Spleen (tissue), 11 donors: ENCODE measurements at regions not wholly inside any gene's neighbourhood (a gene's known extent, or its start where the extent isn't known, plus 50 kb on each side); places are given as distances from the start of the nearest gene placed in this dataset.
"Not testable (repeated sequence)": the region's sequence is repeated elsewhere in the genome, so short reads cannot be mapped to it uniquely, and the experiment has no call there.

Experiments used
- DNase-seq: peaks from one replicate; pipeline ENCODE4 v3.0.0-alpha.2; 2020
- H3K27ac ChIP-seq, 8 donors: fragments of 200-600 bp; sonication (generic) in 7 of 8; 1 replicate in 4 of 8; 2 replicates in 4 of 8; pipeline versions ENCODE4 v1.5.0 to v1.8.0; 2016 to 2021; ENCODE audit warnings: inconsistent platforms in 4 of 8, mild to moderate bottlenecking in 4 of 8, moderate library complexity in 1 of 8
- H3K27me3 ChIP-seq, 7 donors: fragments of 200-600 bp; sonication (generic) in 6 of 7; replicated peaks in 1 of 7; 1 replicate in 4 of 7; 2 replicates in 3 of 7; pipeline versions ENCODE4 v1.5.0 to v1.8.0; 2016 to 2021; ENCODE audit warnings: inconsistent platforms in 3 of 7, mild to moderate bottlenecking in 1 of 7
- H3K36me3 ChIP-seq, 6 donors: fragments of 200-600 bp; sonication (generic) in 5 of 6; 1 replicate in 4 of 6; 2 replicates in 2 of 6; pipeline versions ENCODE4 v1.5.0 to v1.8.0; 2016 to 2021; ENCODE audit warnings: inconsistent platforms in 2 of 6
- H3K4me1 ChIP-seq, 6 donors: fragments of 200-600 bp; sonication (generic) in 5 of 6; 1 replicate in 3 of 6; 2 replicates in 3 of 6; pipeline versions ENCODE4 v1.5.0 to v1.8.0; 2016 to 2021; ENCODE audit warnings: inconsistent platforms in 3 of 6
- H3K4me3 ChIP-seq, 8 donors: fragments of 200-600 bp; sonication (generic) in 7 of 8; 1 replicate in 4 of 8; 2 replicates in 4 of 8; pipeline versions ENCODE4 v1.5.0 to v1.8.0; 2016 to 2021; ENCODE audit warnings: inconsistent platforms in 4 of 8, mild to moderate bottlenecking in 4 of 8, moderate library complexity in 2 of 8
- H3K9me3 ChIP-seq, 8 donors: fragments of 200-600 bp; sonication (generic) in 7 of 8; 1 replicate in 4 of 8; 2 replicates in 4 of 8; pipeline versions ENCODE4 v1.5.0 to v1.8.0; 2016 to 2021; ENCODE audit warnings: inconsistent platforms in 4 of 8
- CTCF ChIP-seq, 11 experiments: fragments of 200-600 bp in 7 of 11; fragments of 450-650 bp in 4 of 11; sonication (generic) in 4 of 11; IDR thresholded peaks in 8 of 11; conservative IDR thresholded peaks in 3 of 11; 1 replicate in 7 of 11; 2 replicates in 4 of 11; pipeline versions ENCODE4 v1.4.0 to v1.8.0; 2016 to 2021; ENCODE audit warnings: antibody characterized with exemption in 11 of 11, inconsistent platforms in 4 of 11, mild to moderate bottlenecking in 1 of 11
- POLR2A ChIP-seq, 3 donors: fragments of 450-650 bp; IDR thresholded peaks; one replicate each; pipeline ENCODE4 v1.5.1; 2017; ENCODE audit warnings: antibody characterized with exemption in 3 of 3, mild to moderate bottlenecking in 1 of 3
- POLR2AphosphoS5 ChIP-seq, 3 donors: sonication (generic); formaldehyde crosslinking; IDR thresholded peaks; one replicate each; pipeline ENCODE4 v1.5.1; 2017; ENCODE audit warnings: antibody characterized with exemption in 3 of 3
- WGBS, 5 donors: extraction: QIAGEN DNeasy Blood & Tissue Kit in 3 of 5; methylation state at CpG; one replicate each; pipeline versions ENCODE4 v1.1.5 to v1.1.7; 2013 to 2018; 5-methylcytosine and 5-hydroxymethylcytosine counted together
- intact Hi-C: fragments of 100-400 bp; cut with DNase I; formaldehyde crosslinking; loops from one replicate; pipeline ENCODE4 v1.15.0; 2023; ENCODE audit warnings: low total_unique reads
- donor health status: healthy with polysubstance abuse.
- donor health status: DM: no; HTN: no; CAD: no; lungs with moderate emphysema.
- donor health status: DM: no; HTN: no; CAD: no.
- donor health status: Bipolar disorder and iron deficiency.
- donor health status: healthy.
- donor health status: DM: no; HTN: no; CAD: no.
- donor health status: DM: yes; HTN: yes; CAD: no.

DNA sequence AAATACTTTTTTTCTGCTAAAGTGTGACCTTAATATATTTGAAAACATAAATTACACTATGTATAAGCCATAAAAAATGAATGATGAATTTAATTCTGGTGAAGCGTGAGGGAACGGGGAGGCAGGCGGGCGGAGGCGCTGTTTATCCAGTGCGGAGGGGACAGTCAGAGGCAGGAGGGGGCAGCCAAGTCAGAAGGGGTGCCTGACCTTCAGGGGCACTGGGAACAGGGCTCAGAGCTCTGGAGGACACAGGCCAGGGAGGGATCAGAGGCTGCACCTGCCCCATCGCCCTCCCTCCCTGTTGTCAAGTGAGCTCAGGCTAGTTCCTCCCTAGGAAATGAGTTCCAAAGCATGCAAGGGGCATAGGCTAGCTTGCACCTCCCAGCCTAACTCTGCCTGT, 82.0 kb upstream of the CASZ1 start:
- 86 to 90% (median 88%) methylated on average over 6 to 7 of the region's 7 CpGs for WGBS, 5 donors
- intact Hi-C loops = no loop called here
- peaks cover 0 to 53% (median 0%) of the 10 kb centered on the region in 7 donors for H3K27me3 ChIP-seq
- TF ChIP-seq CTCF (IDR thresholded peaks at IDR 0.05 in 8 of 11, conservative IDR thresholded peaks at IDR 0.05 in 3 of 11) = no peak
- no peak for TF ChIP-seq POLR2AphosphoS5 (IDR thresholded peaks at IDR 0.05)
- TF ChIP-seq POLR2A (IDR thresholded peaks at IDR 0.05) = no peak
- no peaks in the 10 kb centered on the region for H3K4me1 ChIP-seq
- no peaks in the 10 kb centered on the region for H3K9me3 ChIP-seq
- H3K27ac ChIP-seq = no peak overlapping the region
- DNase-seq = no peak
- no peaks in the 10 kb centered on the region for H3K36me3 ChIP-seq
- H3K4me3 ChIP-seq = no peak overlapping the region

- intact Hi-C loops = no loop called here
- 88 to 95% (median 91%) methylated on average over 7 of the region's 7 CpGs for WGBS, 5 donors
- Histone ChIP-seq H3K36me3 (no peaks in the 10 kb centered on the region), H3K9me3 (no peaks in the 10 kb centered on the region), H3K4me1 (no peaks in the 10 kb centered on the region), H3K4me3 (no peak overlapping the region), H3K27ac (no peak overlapping the region), H3K27me3 (peaks cover 0 to 53% (median 9%) of the 10 kb centered on the region in 7 donors)
- TF ChIP-seq POLR2AphosphoS5 (IDR thresholded peaks at IDR 0.05) = no peak
- TF ChIP-seq POLR2A (IDR thresholded peaks at IDR 0.05) = no peak
- no peak for TF ChIP-seq CTCF (IDR thresholded peaks at IDR 0.05 in 8 of 11, conservative IDR thresholded peaks at IDR 0.05 in 3 of 11)
- DNase-seq = no peak
These were observed 83.6 kb upstream of the CASZ1 start for GRCh38 chr1:10880063-10880462.

- Histone ChIP-seq H3K9me3 (no peaks in the 10 kb centered on the region), H3K36me3 (no peaks in the 10 kb centered on the region), H3K27ac (no peak overlapping the region), H3K4me3 (no peak overlapping the region), H3K27me3 (peaks cover 0 to 56% (median 14%) of the 10 kb centered on the region in 7 donors), H3K4me1 (no peaks in the 10 kb centered on the region)
- intact Hi-C loops = no loop called here
- DNase-seq = no peak
- WGBS, 5 donors = 84 to 92% (median 88%) methylated on average over 10 of the region's 10 CpGs
- no peak for TF ChIP-seq CTCF (IDR thresholded peaks at IDR 0.05 in 8 of 11, conservative IDR thresholded peaks at IDR 0.05 in 3 of 11)
- TF ChIP-seq POLR2AphosphoS5 (IDR thresholded peaks at IDR 0.05) = no peak
- TF ChIP-seq POLR2A (IDR thresholded peaks at IDR 0.05) = no peak
These were observed 84.6 kb upstream of the CASZ1 start for GRCh38 chr1:10881046-10881445.

DNA sequence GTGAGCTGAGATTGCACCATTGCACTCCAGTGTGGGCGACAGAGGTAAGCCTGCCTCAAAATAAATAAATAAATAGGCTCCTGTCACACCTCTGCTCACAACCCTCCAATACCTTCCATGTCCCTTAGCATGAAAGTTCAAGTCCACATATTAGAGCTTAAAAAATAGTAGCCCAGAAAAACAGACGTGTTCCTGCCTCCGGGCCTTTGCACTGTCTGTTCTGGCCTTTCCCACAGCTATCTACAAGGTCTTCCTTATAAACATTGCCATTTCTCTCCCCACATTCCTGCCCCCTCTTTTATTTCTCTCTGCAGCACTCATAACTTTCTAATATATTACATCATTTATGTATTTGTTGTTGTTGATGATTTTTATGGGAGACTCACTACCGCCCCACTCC, 85.6 kb upstream of the CASZ1 start:
- intact Hi-C loops = no loop called here
- WGBS, 5 donors = 93 to 97% (median 94%) methylated on average over 4 of the region's 4 CpGs
- no peak overlapping the region for H3K4me3 ChIP-seq

GRCh38 chr1:10887032-10887431, 90.6 kb upstream of the CASZ1 start:
- H3K4me1 ChIP-seq, H3K9me3 ChIP-seq, H3K4me3 ChIP-seq, H3K27ac ChIP-seq, H3K36me3 ChIP-seq, DNase-seq, intact Hi-C loops: not testable (repeated sequence)
- peaks cover 0 to 95% (median 56%) of the 10 kb centered on the region in 7 donors for H3K27me3 ChIP-seq
- WGBS, 5 donors = 80 to 94% (median 87%) methylated on average over 4 of the region's 4 CpGs

More for the DNA sequence above, 85.6 kb upstream of the CASZ1 start:
- Histone ChIP-seq H3K27ac (no peak overlapping the region), H3K36me3 (no peaks in the 10 kb centered on the region), H3K9me3 (no peaks in the 10 kb centered on the region), H3K27me3 (peaks cover 0 to 66% (median 20%) of the 10 kb centered on the region in 7 donors), H3K4me1 (no peaks in the 10 kb centered on the region)
- no peak for TF ChIP-seq POLR2AphosphoS5 (IDR thresholded peaks at IDR 0.05)
- no peak for TF ChIP-seq CTCF (IDR thresholded peaks at IDR 0.05 in 8 of 11, conservative IDR thresholded peaks at IDR 0.05 in 3 of 11)
- no peak for TF ChIP-seq POLR2A (IDR thresholded peaks at IDR 0.05)
- no peak for DNase-seq
